A673 (cell line): ENCODE measurements at regions not wholly inside any gene's neighbourhood (a gene's known extent, or its start where the extent isn't known, plus 50 kb on each side); places are given as distances from the start of the nearest gene placed in this dataset.

ENCODE experiments used
- CTCF ChIP-seq: fragments of 300-800, 200-600 bp; sonication (generic); conservative IDR thresholded peaks from 2 replicates; pipeline ENCODE4 v1.5.1; 2017; ENCODE audit warnings: low read depth, mild to moderate bottlenecking, antibody characterized with exemption, low read length, moderate library complexity, mixed read lengths
- EZH2 ChIP-seq: fragments of 200-600 bp; sonication (generic); IDR thresholded peaks from 2 replicates; pipeline ENCODE4 v1.6.1; 2017; ENCODE audit warnings: borderline replicate concordance, low read depth, mild to moderate bottlenecking, mixed read lengths, antibody characterized with exemption, low read length; ENCODE audit not compliant: poor library complexity, severe bottlenecking

DNA sequence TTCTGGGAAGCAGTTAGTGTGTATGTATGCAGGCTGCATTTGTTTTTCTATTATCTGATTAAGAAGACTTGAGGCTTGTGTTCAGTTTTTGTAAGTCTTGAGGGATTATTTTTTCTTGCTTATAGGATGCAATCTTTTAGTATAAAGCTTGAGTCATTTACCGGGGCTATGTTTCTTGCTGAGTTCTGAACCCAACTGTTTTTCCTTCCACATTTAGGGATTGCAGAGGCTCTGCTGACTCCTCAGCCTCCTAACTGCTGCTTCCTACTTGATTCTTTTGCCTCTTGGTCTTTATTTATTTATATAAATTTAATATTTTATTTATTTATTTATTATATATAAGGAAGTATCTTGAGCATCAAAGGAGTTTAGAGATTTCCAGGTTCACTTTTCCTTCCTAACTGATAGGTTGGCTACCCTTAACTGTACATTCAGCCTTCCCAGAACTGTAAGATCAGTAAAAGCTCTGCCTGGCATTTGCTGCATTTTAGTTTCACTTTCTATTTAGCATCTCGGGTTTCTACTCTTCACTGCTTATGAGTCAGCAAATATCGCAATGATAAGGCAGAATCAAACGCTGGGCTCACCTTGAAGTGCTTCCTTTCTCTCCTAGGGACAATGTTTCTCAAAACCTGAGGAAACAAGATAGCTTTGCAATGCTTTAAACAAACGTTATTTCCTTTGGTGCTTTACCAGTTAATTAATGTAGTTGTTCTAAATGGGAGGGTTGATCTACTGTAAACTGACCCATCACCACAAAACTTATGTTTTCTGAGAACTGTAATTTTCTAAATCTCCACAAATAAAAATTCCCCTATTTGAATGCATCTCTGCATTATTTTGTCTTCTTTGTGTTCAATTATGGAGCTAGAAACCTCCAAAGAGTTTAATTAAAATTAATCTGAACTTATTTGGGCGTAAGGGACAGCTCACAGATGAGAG, 1183.7 kb upstream of the TMEM132C start:
- TF ChIP-seq EZH2, result no peak
- no peak for TF ChIP-seq CTCF
